A673 (cell line): ENCODE measurements at regions not wholly inside any gene's neighbourhood (a gene's known extent, or its start where the extent isn't known, plus 50 kb on each side); places are given as distances from the start of the nearest gene placed in this dataset.

Experiments
- CTCF ChIP-seq: fragments of 300-800, 200-600 bp; sonication (generic); conservative IDR thresholded peaks from 2 replicates; pipeline ENCODE4 v1.5.1; 2017; ENCODE audit warnings: low read depth, mild to moderate bottlenecking, antibody characterized with exemption, low read length, moderate library complexity, mixed read lengths
- EZH2 ChIP-seq: fragments of 200-600 bp; sonication (generic); IDR thresholded peaks from 2 replicates; pipeline ENCODE4 v1.6.1; 2017; ENCODE audit warnings: borderline replicate concordance, low read depth, mild to moderate bottlenecking, mixed read lengths, antibody characterized with exemption, low read length; ENCODE audit not compliant: poor library complexity, severe bottlenecking

DNA sequence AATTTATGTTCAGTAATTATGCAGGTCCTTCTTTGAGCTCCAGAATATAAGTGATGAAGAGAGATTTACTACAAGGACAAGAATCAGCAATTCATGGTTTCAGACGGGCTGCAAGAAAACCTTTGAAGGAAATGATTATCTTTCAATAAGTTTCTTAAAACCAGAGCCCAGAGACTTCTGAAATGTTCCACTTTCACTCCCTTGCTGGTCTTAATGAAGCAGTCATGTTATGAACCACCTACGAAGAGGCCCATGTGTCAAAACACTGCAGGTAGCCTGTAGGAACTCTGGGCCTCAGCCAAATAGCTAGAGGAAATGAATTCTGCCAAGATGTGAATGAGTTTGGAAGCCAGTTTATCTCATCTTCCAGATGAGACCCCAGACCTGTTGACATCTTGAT, 505.9 kb upstream of the MEF2C start:
- TF ChIP-seq CTCF: no peak
- TF ChIP-seq EZH2: no peak
